Activated T-helper 2 cell treated with anti-CD3 and anti-CD28 coated beads, Interferon-gamma antibody, Interleukin-2, Interleukin-4, amounts not matched to agents 10 μg/mL and 5 μg/mL and 100 μg/mL, durations not matched to agents 14 hours and 24 hours and 36 hours (primary cell): ENCODE measurements at regions not wholly inside any gene's neighbourhood (a gene's known extent, or its start where the extent isn't known, plus 50 kb on each side); places are given as distances from the start of the nearest gene placed in this dataset.

Source experiments
- DNase-seq: peaks from one replicate; pipeline ENCODE4 v3.0.0; 2021; ENCODE audit warnings: low spot score
- H3K27ac Mint-ChIP-seq: one replicate; pipeline ENCODE4 v1.8.0; 2021; ENCODE audit warnings: mixed read lengths
- H3K27me3 Mint-ChIP-seq: one replicate; pipeline ENCODE4 v1.8.0; 2021; ENCODE audit warnings: low read depth, mixed read lengths
- H3K36me3 Mint-ChIP-seq: one replicate; pipeline ENCODE4 v1.8.0; 2021; ENCODE audit warnings: low read depth, mixed read lengths
- H3K4me1 Mint-ChIP-seq: one replicate; pipeline ENCODE4 v1.8.0; 2021; ENCODE audit warnings: low read depth, mixed read lengths
- H3K4me3 Mint-ChIP-seq: one replicate; pipeline ENCODE4 v1.8.0; 2021; ENCODE audit warnings: low read depth, mild to moderate bottlenecking, moderate library complexity, mixed read lengths
- H3K9me3 Mint-ChIP-seq: one replicate; pipeline ENCODE4 v1.8.0; 2021; ENCODE audit warnings: mixed read lengths
- intact Hi-C: fragments of 100-400 bp; cut with micrococcal nuclease; formaldehyde crosslinking; loops from one replicate; pipeline ENCODE4 v1.15.1; 2023

- Mint-ChIP-seq H3K36me3 (no peaks in the 10 kb centered on the region), H3K27me3 (no peaks in the 10 kb centered on the region), H3K4me3 (no peak overlapping the region), H3K9me3 (peaks cover 33% of the 10 kb centered on the region), H3K4me1 (no peaks in the 10 kb centered on the region), H3K27ac (no peak overlapping the region)
- intact Hi-C loops, result no loop called here
- DNase-seq, result no peak
Measured at GRCh38 chr4:188463909-188464308, 324.7 kb downstream of the TRIML1 start.

GRCh38 chr4:188466001-188466400 is 326.8 kb downstream of the TRIML1 start:
- H3K27ac Mint-ChIP-seq, result no peak overlapping the region
- H3K4me1 Mint-ChIP-seq, result no peaks in the 10 kb centered on the region
- no peaks in the 10 kb centered on the region for H3K27me3 Mint-ChIP-seq
- no peak for DNase-seq
- intact Hi-C loops, result no loop called here
- no peak overlapping the region for H3K4me3 Mint-ChIP-seq
- H3K9me3 Mint-ChIP-seq, result peaks cover 28% of the 10 kb centered on the region
- H3K36me3 Mint-ChIP-seq, result no peaks in the 10 kb centered on the region

DNA sequence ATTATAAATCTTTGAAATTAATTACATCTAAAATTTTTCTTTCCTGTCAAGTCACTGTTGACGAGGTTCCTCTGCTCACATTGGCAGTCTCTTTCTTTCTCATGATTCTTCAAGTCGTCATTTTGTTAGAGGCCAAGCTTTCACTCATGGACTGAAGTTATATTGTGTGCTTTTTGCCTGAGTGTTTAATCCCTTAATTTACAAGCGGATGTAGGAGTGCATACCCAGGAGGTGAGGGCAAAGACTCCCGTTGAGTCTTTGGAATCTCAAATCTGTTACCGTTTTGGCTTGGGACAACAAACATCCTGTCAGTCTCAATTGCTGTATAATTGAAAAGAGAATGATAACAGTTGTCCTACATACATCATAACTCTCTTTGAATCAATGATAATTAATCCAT is 345.0 kb downstream of the TRIML1 start:
- Mint-ChIP-seq H3K27ac (no peak overlapping the region), H3K36me3 (no peaks in the 10 kb centered on the region), H3K4me3 (no peak overlapping the region), H3K9me3 (peaks cover 54% of the 10 kb centered on the region), H3K4me1 (no peaks in the 10 kb centered on the region), H3K27me3 (no peaks in the 10 kb centered on the region)
- intact Hi-C loops, result no loop called here
- DNase-seq, result no peak

DNA sequence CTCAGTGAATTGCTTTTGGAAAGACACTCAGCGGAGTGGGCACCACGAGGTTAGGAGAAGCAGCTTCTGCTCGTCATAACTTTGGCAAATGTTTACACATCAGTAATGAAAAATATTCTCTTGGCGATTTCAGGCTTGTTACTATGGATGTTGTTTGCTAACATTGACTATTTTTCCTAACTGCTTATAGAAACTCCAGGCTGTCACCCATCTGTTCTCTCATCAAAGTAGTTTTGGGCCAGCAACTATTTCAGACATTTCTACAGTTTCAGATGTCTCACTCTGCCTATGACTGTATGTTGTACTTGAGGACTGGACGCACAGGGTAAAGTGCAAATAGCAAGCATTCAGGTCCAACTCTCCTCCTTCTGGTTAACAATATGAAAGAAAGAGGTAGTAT is 346.7 kb downstream of the TRIML1 start:
- no peak overlapping the region for H3K4me3 Mint-ChIP-seq
- no peak for DNase-seq
- H3K9me3 Mint-ChIP-seq, result peaks cover 59% of the 10 kb centered on the region
- H3K36me3 Mint-ChIP-seq, result no peaks in the 10 kb centered on the region
- intact Hi-C loops, result no loop called here
- no peaks in the 10 kb centered on the region for H3K4me1 Mint-ChIP-seq
- no peaks in the 10 kb centered on the region for H3K27me3 Mint-ChIP-seq
- H3K27ac Mint-ChIP-seq, result no peak overlapping the region

- Mint-ChIP-seq H3K9me3 (peaks cover 50% of the 10 kb centered on the region), H3K27me3 (no peaks in the 10 kb centered on the region)
Measured at GRCh38 chr4:188492886-188493285, 353.6 kb downstream of the TRIML1 start.

DNA sequence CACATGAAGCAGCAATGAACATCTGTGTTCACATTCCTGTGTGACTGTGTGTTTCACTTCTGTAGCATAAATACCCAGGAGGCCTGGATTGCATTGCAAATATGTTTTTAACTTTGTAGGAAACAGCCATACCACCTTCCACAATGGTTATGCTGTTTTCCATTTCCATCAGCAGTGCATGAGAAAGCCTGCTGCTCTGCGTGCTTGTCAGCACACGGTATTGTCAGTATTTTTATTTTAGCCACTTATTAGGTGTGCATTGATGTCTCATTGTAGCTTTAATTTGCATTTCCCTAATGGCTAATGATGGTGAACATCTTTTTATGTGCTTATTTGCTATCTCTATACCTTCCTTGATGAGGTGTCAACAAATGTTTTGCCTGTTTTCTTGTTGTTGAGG is 355.9 kb downstream of the TRIML1 start:
- no peak for DNase-seq
- no peaks in the 10 kb centered on the region for H3K4me1 Mint-ChIP-seq
- no peaks in the 10 kb centered on the region for H3K27me3 Mint-ChIP-seq
- no peak overlapping the region for H3K4me3 Mint-ChIP-seq
- no peak overlapping the region for H3K27ac Mint-ChIP-seq
- peaks cover 50% of the 10 kb centered on the region for H3K9me3 Mint-ChIP-seq
- intact Hi-C loops, result no loop called here
- no peaks in the 10 kb centered on the region for H3K36me3 Mint-ChIP-seq

More at GRCh38 chr4:188492886-188493285, 353.6 kb downstream of the TRIML1 start:
- no peaks in the 10 kb centered on the region for H3K4me1 Mint-ChIP-seq
- H3K27ac Mint-ChIP-seq, result no peak overlapping the region
- DNase-seq, result no peak
- intact Hi-C loops, result no loop called here
- no peak overlapping the region for H3K4me3 Mint-ChIP-seq
- no peaks in the 10 kb centered on the region for H3K36me3 Mint-ChIP-seq

- DNase-seq, result no peak
- H3K27ac Mint-ChIP-seq, result no peak overlapping the region
- H3K36me3 Mint-ChIP-seq, result no peaks in the 10 kb centered on the region
- intact Hi-C loops, result no loop called here
- H3K4me1 Mint-ChIP-seq, result no peaks in the 10 kb centered on the region
- H3K9me3 Mint-ChIP-seq, result peaks cover 56% of the 10 kb centered on the region
- no peak overlapping the region for H3K4me3 Mint-ChIP-seq
- no peaks in the 10 kb centered on the region for H3K27me3 Mint-ChIP-seq
Measured at GRCh38 chr4:188511431-188511830, 372.2 kb downstream of the TRIML1 start.

DNA sequence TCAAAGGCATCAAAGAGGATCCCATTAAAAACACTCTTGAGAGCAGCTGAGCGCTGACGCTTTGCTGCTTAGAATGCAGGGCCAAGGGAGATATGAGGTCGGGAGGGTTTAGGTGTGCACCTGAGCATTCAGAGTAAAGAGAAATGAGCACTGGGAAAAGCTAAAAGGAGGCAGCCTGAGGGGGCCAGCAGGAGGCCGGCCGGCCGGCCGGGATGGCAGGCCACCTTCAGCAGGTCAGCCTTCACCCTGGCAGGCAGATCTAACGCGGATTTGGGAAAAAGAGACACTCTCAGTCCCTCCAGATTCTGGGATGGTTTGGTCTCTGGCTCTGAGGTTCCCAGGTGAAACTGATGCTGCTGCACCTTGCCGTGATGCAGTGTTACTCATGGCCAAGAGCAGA is 393.5 kb downstream of the TRIML1 start:
- no peaks in the 10 kb centered on the region for H3K4me1 Mint-ChIP-seq
- no peak overlapping the region for H3K27ac Mint-ChIP-seq
- H3K9me3 Mint-ChIP-seq, result peaks cover 36% of the 10 kb centered on the region
- no peak overlapping the region for H3K4me3 Mint-ChIP-seq
- no peaks in the 10 kb centered on the region for H3K27me3 Mint-ChIP-seq
- intact Hi-C loops, result no loop called here
- no peaks in the 10 kb centered on the region for H3K36me3 Mint-ChIP-seq
- no peak for DNase-seq

DNA sequence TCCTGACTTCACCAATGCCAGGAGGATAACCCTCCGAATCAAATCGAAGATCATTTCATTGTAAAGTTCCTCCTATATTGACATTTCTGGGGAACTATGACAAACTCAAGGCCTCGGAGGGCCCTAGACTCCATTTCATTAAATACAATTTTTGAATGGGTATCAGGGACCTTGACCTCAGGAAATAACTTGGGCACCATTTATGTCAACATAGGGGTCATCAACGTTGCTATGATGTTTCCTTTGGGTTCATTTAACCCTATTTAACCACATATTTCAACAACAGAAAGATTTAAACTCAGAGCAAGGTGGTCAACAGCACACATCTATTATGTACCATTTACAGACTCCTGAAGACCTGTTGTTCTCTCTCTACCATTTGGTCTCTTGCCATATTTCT is 395.1 kb downstream of the TRIML1 start:
- H3K4me3 Mint-ChIP-seq, result no peak overlapping the region
- no peaks in the 10 kb centered on the region for H3K27me3 Mint-ChIP-seq
- intact Hi-C loops, result no loop called here
- no peaks in the 10 kb centered on the region for H3K4me1 Mint-ChIP-seq
- peaks cover 42% of the 10 kb centered on the region for H3K9me3 Mint-ChIP-seq
- no peak for DNase-seq
- no peaks in the 10 kb centered on the region for H3K36me3 Mint-ChIP-seq
- no peak overlapping the region for H3K27ac Mint-ChIP-seq

DNA sequence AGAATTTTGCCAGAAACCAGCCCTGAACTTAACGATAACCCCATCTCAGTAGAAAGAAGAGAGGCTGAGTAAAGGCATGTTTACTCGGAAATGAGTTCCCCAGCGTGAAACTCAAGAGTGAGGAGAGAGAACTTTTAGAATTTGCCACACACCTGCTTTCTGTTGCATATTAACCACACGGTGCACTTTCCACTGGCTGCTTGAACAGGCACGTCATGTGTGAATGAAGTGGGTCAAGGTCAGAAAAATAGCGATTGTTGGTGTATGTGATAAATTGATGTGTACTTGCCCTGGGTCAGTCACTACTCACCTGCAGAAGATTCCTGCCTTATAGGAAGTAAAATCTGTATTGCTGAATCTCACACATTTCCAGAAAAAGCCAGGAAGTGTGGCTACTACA is 395.7 kb downstream of the TRIML1 start:
- Mint-ChIP-seq H3K27me3 (no peaks in the 10 kb centered on the region), H3K9me3 (peaks cover 48% of the 10 kb centered on the region), H3K4me1 (no peaks in the 10 kb centered on the region), H3K27ac (no peak overlapping the region), H3K4me3 (no peak overlapping the region), H3K36me3 (no peaks in the 10 kb centered on the region)
- DNase-seq, result no peak
- intact Hi-C loops, result no loop called here

- Mint-ChIP-seq H3K36me3 (no peaks in the 10 kb centered on the region), H3K4me3 (no peak overlapping the region), H3K9me3 (peaks cover 41% of the 10 kb centered on the region), H3K27ac (no peak overlapping the region), H3K4me1 (no peaks in the 10 kb centered on the region), H3K27me3 (no peaks in the 10 kb centered on the region)
- intact Hi-C loops, result no loop called here
- DNase-seq, result no peak
Measured at GRCh38 chr4:188536826-188537225, 397.6 kb downstream of the TRIML1 start.

DNA sequence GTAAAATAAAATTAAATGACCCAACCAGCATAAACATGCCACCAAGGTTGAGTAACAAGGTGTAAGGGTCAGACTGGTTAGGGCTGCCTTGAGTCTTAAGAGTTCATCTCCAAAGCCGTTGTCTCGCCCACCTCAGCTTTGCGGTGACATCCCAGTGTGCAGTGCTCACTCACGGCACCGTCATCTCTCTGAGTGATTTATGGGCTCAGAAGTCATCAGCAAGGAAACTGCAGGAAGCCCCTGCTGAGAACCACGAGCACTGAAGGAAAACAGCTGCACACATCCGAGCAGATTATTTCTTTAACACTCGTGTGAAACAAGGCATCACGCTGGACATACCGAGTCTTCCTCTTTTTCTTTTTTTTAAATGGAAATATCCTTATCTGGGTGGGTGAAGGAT is 411.1 kb downstream of the TRIML1 start:
- Mint-ChIP-seq H3K27me3 (no peaks in the 10 kb centered on the region), H3K4me1 (no peaks in the 10 kb centered on the region), H3K27ac (no peak overlapping the region), H3K9me3 (peaks cover 38% of the 10 kb centered on the region), H3K4me3 (no peak overlapping the region), H3K36me3 (no peaks in the 10 kb centered on the region)
- intact Hi-C loops, result no loop called here
- DNase-seq, result no peak

DNA sequence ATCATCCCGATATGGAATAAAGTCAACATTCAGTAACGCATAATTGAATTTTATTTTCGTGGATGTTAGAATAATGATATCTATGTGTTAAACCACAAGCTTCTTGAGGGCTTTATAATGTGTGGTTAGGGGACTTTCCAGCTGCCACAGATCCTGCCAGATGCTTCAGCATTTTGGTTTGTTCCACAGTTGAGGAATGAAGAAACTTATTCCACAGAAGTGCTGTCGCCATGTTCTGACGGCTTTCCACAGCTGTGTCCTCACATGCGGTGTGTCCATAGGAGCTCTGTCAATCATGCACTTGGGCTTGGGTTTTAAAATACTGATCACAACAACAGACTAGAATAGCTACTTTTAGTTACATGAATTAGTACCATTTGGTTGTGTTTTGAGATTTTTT is 411.9 kb downstream of the TRIML1 start:
- no peaks in the 10 kb centered on the region for H3K36me3 Mint-ChIP-seq
- intact Hi-C loops, result no loop called here
- no peak for DNase-seq
- no peaks in the 10 kb centered on the region for H3K27me3 Mint-ChIP-seq
- H3K9me3 Mint-ChIP-seq, result peaks cover 36% of the 10 kb centered on the region
- no peak overlapping the region for H3K4me3 Mint-ChIP-seq
- H3K4me1 Mint-ChIP-seq, result no peaks in the 10 kb centered on the region
- H3K27ac Mint-ChIP-seq, result no peak overlapping the region

DNA sequence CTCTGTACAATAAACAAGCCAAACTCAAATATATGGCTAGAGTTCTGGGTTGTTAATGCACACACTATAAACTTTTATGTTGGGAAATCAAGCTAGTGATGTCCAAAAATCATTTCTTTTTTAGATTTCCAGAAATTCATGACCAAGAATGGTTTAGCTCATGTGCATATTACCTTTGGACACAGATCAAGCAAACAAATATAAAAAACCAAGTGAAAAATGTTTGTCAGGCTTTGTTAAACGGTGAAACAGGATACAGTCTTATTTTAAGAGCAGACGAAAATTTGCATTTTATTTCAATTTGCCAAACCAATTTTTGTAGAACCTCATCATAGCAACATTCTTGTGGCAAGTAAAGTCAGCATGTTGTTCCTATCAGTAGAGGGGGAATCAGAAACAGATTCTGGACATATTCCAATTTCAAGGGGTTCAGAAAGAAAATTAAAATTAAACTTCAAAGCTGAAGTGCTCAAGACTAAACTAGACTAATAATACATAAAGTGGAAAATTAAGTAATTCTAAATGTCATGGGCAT is 413.6 kb downstream of the TRIML1 start:
- H3K27me3 Mint-ChIP-seq, result no peaks in the 10 kb centered on the region
- no peaks in the 10 kb centered on the region for H3K4me1 Mint-ChIP-seq
- no peak overlapping the region for H3K27ac Mint-ChIP-seq
- peaks cover 30% of the 10 kb centered on the region for H3K9me3 Mint-ChIP-seq
- H3K36me3 Mint-ChIP-seq, result no peaks in the 10 kb centered on the region
- intact Hi-C loops, result no loop called here
- no peak for DNase-seq
- H3K4me3 Mint-ChIP-seq, result no peak overlapping the region
